ENCODE measurements at regions not wholly inside any gene's neighbourhood (a gene's known extent, or its start where the extent isn't known, plus 50 kb on each side); places are given as distances from the start of the nearest gene placed in this dataset.
"Not testable (repeated sequence)": the region's sequence is repeated elsewhere in the genome, so short reads cannot be mapped to it uniquely, and the experiment has no call there.

- no peaks in the 10 kb centered on the region for H3K27me3 ChIP-seq (ENCODE audit: insufficient read depth, low read length)
- no peak overlapping the region for H3K4me3 ChIP-seq (ENCODE audit: low read depth, low read length)
- H3K4me1 ChIP-seq (ENCODE audit: control insufficient read depth, insufficient read depth, low read length, unreplicated experiment) = no peaks in the 10 kb centered on the region
- no peaks in the 10 kb centered on the region for H3K36me3 ChIP-seq (ENCODE audit: insufficient read depth, low read length)
- no peak overlapping the region for H2AFZ ChIP-seq (ENCODE audit: low read length, unreplicated experiment)
- H3K27ac ChIP-seq (ENCODE audit: low read depth, low read length) = no peak overlapping the region
- H3K79me2 ChIP-seq (ENCODE audit: control insufficient read depth, insufficient read depth, low read length, unreplicated experiment) = no peaks in the 10 kb centered on the region
Measured at GRCh38 chr14:27881063-27881462, 885.5 kb upstream of the FOXG1 start.

GRCh38 chr14:27881646-27882045 is 884.9 kb upstream of the FOXG1 start:
- H3K4me3 ChIP-seq (ENCODE audit: low read depth, low read length) = no peak overlapping the region
- H3K27ac ChIP-seq (ENCODE audit: low read depth, low read length) = no peak overlapping the region
- H3K27me3 ChIP-seq (ENCODE audit: insufficient read depth, low read length) = no peaks in the 10 kb centered on the region

GRCh38 chr14:27886256-27886655 is 880.3 kb upstream of the FOXG1 start:
- no peaks in the 10 kb centered on the region for H3K27me3 ChIP-seq (ENCODE audit: insufficient read depth, low read length)
- no peaks in the 10 kb centered on the region for H3K36me3 ChIP-seq (ENCODE audit: insufficient read depth, low read length)
- no peaks in the 10 kb centered on the region for H3K79me2 ChIP-seq (ENCODE audit: control insufficient read depth, insufficient read depth, low read length, unreplicated experiment)
- no peak overlapping the region for H3K4me3 ChIP-seq (ENCODE audit: low read depth, low read length)
- H3K27ac ChIP-seq (ENCODE audit: low read depth, low read length) = no peak overlapping the region
- no peak overlapping the region for H2AFZ ChIP-seq (ENCODE audit: low read length, unreplicated experiment)
- no peaks in the 10 kb centered on the region for H3K4me1 ChIP-seq (ENCODE audit: control insufficient read depth, insufficient read depth, low read length, unreplicated experiment)

More at GRCh38 chr14:27881646-27882045, 884.9 kb upstream of the FOXG1 start:
- Histone ChIP-seq H3K79me2 (ENCODE audit: control insufficient read depth, insufficient read depth, low read length, unreplicated experiment) (no peaks in the 10 kb centered on the region), H3K36me3 (ENCODE audit: insufficient read depth, low read length) (no peaks in the 10 kb centered on the region), H3K4me1 (ENCODE audit: control insufficient read depth, insufficient read depth, low read length, unreplicated experiment) (no peaks in the 10 kb centered on the region), H2AFZ (ENCODE audit: low read length, unreplicated experiment) (no peak overlapping the region)

DNA sequence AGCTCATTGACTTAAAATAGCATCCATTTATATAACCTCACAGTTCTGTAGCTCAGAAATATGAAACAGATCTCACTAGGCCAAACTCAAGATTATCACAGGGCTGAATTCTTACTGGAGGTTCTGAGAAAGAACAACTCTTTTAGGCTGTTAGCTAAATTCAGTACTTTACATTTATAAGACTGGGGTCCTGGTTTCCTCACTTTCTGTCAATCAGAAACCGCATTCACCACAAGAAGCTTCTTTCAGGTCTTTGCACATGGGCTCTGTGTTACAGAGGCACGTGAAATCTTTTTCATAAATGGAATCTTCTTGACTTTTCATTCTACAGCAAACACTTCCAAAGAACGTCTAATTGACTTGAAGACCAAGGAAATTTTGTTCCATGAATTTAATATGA is 876.3 kb upstream of the FOXG1 start:
- Histone ChIP-seq H3K79me2 (ENCODE audit: control insufficient read depth, insufficient read depth, low read length, unreplicated experiment) (no peaks in the 10 kb centered on the region), H3K4me3 (ENCODE audit: low read depth, low read length) (no peak overlapping the region), H3K27ac (ENCODE audit: low read depth, low read length) (no peak overlapping the region), H3K36me3 (ENCODE audit: insufficient read depth, low read length) (no peaks in the 10 kb centered on the region), H3K27me3 (ENCODE audit: insufficient read depth, low read length) (no peaks in the 10 kb centered on the region), H2AFZ (ENCODE audit: low read length, unreplicated experiment) (no peak overlapping the region), H3K4me1 (ENCODE audit: control insufficient read depth, insufficient read depth, low read length, unreplicated experiment) (no peaks in the 10 kb centered on the region)

- H3K4me3 ChIP-seq (ENCODE audit: low read depth, low read length); H3K36me3 ChIP-seq (ENCODE audit: insufficient read depth, low read length); H3K79me2 ChIP-seq (ENCODE audit: control insufficient read depth, insufficient read depth, low read length, unreplicated experiment); H3K4me1 ChIP-seq (ENCODE audit: control insufficient read depth, insufficient read depth, low read length, unreplicated experiment); H3K27ac ChIP-seq (ENCODE audit: low read depth, low read length); H3K27me3 ChIP-seq (ENCODE audit: insufficient read depth, low read length); H2AFZ ChIP-seq (ENCODE audit: low read length, unreplicated experiment): not testable (repeated sequence)
Measured at GRCh38 chr14:27908484-27908883, 858.1 kb upstream of the FOXG1 start.

DNA sequence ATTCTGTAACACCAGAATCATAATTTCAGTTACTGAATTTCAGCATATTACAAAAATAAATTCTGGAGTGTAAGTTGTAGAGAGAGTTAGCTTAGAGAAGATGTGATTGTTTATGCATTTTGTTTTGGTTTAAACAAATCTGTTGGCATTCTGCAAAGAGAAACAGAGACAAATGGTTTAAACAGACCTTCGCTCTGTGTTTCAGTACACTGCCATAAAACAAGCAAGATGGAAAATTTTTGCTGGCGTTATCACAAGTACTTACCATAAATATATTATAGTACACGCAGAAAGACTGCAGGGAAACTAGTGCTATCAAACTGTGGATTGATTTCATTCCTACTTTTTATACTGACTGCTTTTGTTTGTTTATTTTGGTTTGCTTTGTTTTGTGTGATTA is 850.3 kb upstream of the FOXG1 start:
- H2AFZ ChIP-seq (ENCODE audit: low read length, unreplicated experiment) = no peak overlapping the region
- no peaks in the 10 kb centered on the region for H3K79me2 ChIP-seq (ENCODE audit: control insufficient read depth, insufficient read depth, low read length, unreplicated experiment)
- no peaks in the 10 kb centered on the region for H3K4me1 ChIP-seq (ENCODE audit: control insufficient read depth, insufficient read depth, low read length, unreplicated experiment)
- no peaks in the 10 kb centered on the region for H3K27me3 ChIP-seq (ENCODE audit: insufficient read depth, low read length)
- H3K4me3 ChIP-seq (ENCODE audit: low read depth, low read length) = no peak overlapping the region
- H3K27ac ChIP-seq (ENCODE audit: low read depth, low read length) = no peak overlapping the region
- no peaks in the 10 kb centered on the region for H3K36me3 ChIP-seq (ENCODE audit: insufficient read depth, low read length)

GRCh38 chr14:27917896-27918295 is 848.7 kb upstream of the FOXG1 start:
- H2AFZ ChIP-seq (ENCODE audit: low read length, unreplicated experiment) = no peak overlapping the region

GRCh38 chr14:27927519-27927918 is 839.1 kb upstream of the FOXG1 start:
- Histone ChIP-seq H3K79me2 (ENCODE audit: control insufficient read depth, insufficient read depth, low read length, unreplicated experiment) (no peaks in the 10 kb centered on the region), H3K36me3 (ENCODE audit: insufficient read depth, low read length) (no peaks in the 10 kb centered on the region), H2AFZ (ENCODE audit: low read length, unreplicated experiment) (no peak overlapping the region), H3K27me3 (ENCODE audit: insufficient read depth, low read length) (no peaks in the 10 kb centered on the region), H3K4me3 (ENCODE audit: low read depth, low read length) (no peak overlapping the region), H3K27ac (ENCODE audit: low read depth, low read length) (no peak overlapping the region), H3K4me1 (ENCODE audit: control insufficient read depth, insufficient read depth, low read length, unreplicated experiment) (no peaks in the 10 kb centered on the region)

More at GRCh38 chr14:27917896-27918295, 848.7 kb upstream of the FOXG1 start:
- H3K27me3 ChIP-seq (ENCODE audit: insufficient read depth, low read length) = no peaks in the 10 kb centered on the region
- no peaks in the 10 kb centered on the region for H3K79me2 ChIP-seq (ENCODE audit: control insufficient read depth, insufficient read depth, low read length, unreplicated experiment)
- no peaks in the 10 kb centered on the region for H3K36me3 ChIP-seq (ENCODE audit: insufficient read depth, low read length)
- H3K27ac ChIP-seq (ENCODE audit: low read depth, low read length) = no peak overlapping the region
- H3K4me1 ChIP-seq (ENCODE audit: control insufficient read depth, insufficient read depth, low read length, unreplicated experiment) = no peaks in the 10 kb centered on the region
- no peak overlapping the region for H3K4me3 ChIP-seq (ENCODE audit: low read depth, low read length)

DNA sequence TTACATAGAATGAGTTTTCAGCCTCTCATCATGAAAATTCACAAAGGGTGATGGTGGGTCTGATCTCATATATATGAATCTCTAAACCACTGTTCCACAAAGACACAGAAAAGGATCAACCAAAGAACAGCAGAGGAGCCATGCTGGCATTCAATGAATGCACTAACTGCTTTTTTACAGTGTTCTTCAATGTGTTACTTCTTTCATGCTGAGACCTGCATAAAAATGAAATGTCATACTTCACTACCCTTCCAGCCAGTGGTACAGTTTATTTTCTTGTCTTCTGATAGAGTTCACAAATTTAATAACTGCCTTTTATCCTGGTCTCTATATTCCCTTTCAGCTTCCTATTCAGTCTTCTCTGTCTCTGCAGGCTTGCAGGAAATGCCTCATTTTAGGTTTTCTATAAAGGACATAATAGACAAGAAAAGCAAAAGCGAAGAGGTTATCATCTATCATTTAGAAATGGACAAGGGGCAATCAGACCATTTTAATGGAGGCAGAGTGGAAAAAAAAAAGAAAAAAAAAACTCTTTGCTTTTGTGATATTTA is 836.7 kb upstream of the FOXG1 start:
- Histone ChIP-seq H3K79me2 (ENCODE audit: control insufficient read depth, insufficient read depth, low read length, unreplicated experiment) (no peaks in the 10 kb centered on the region), H3K27ac (ENCODE audit: low read depth, low read length) (no peak overlapping the region), H3K36me3 (ENCODE audit: insufficient read depth, low read length) (no peaks in the 10 kb centered on the region), H2AFZ (ENCODE audit: low read length, unreplicated experiment) (no peak overlapping the region), H3K4me3 (ENCODE audit: low read depth, low read length) (no peak overlapping the region), H3K27me3 (ENCODE audit: insufficient read depth, low read length) (no peaks in the 10 kb centered on the region), H3K4me1 (ENCODE audit: control insufficient read depth, insufficient read depth, low read length, unreplicated experiment) (no peaks in the 10 kb centered on the region)

- Histone ChIP-seq H3K4me1 (ENCODE audit: control insufficient read depth, insufficient read depth, low read length, unreplicated experiment) (no peaks in the 10 kb centered on the region), H3K36me3 (ENCODE audit: insufficient read depth, low read length) (no peaks in the 10 kb centered on the region), H2AFZ (ENCODE audit: low read length, unreplicated experiment) (no peak overlapping the region), H3K4me3 (ENCODE audit: low read depth, low read length) (no peak overlapping the region), H3K27ac (ENCODE audit: low read depth, low read length) (no peak overlapping the region), H3K27me3 (ENCODE audit: insufficient read depth, low read length) (no peaks in the 10 kb centered on the region), H3K79me2 (ENCODE audit: control insufficient read depth, insufficient read depth, low read length, unreplicated experiment) (no peaks in the 10 kb centered on the region)
Measured at GRCh38 chr14:27938392-27938791, 828.2 kb upstream of the FOXG1 start.

GRCh38 chr14:27945512-27945911 is 821.1 kb upstream of the FOXG1 start:
- H2AFZ ChIP-seq (ENCODE audit: low read length, unreplicated experiment) = no peak overlapping the region
- no peak overlapping the region for H3K4me3 ChIP-seq (ENCODE audit: low read depth, low read length)
- no peaks in the 10 kb centered on the region for H3K4me1 ChIP-seq (ENCODE audit: control insufficient read depth, insufficient read depth, low read length, unreplicated experiment)
- no peaks in the 10 kb centered on the region for H3K36me3 ChIP-seq (ENCODE audit: insufficient read depth, low read length)
- no peak overlapping the region for H3K27ac ChIP-seq (ENCODE audit: low read depth, low read length)
- no peaks in the 10 kb centered on the region for H3K79me2 ChIP-seq (ENCODE audit: control insufficient read depth, insufficient read depth, low read length, unreplicated experiment)
- no peaks in the 10 kb centered on the region for H3K27me3 ChIP-seq (ENCODE audit: insufficient read depth, low read length)

Data from ACC112 (cell line).